Aorta (tissue), 5 donors: ENCODE measurements at regions not wholly inside any gene's neighbourhood (a gene's known extent, or its start where the extent isn't known, plus 50 kb on each side); places are given as distances from the start of the nearest gene placed in this dataset.

Source experiments
- ATAC-seq: fragments of 200-7000 bp; cut with Tn5 transposase; one replicate; pipeline ENCODE4 v1.9.1; 2022; ENCODE audit warnings: moderate library complexity; ENCODE audit not compliant: low FRiP score
- DNase-seq, 2 donors: peaks; one replicate each; pipeline ENCODE4 v3.0.0-alpha.2; 2020
- H3K27ac ChIP-seq, 2 donors: one replicate each; pipeline ENCODE4 v1.5.1; 2013; ENCODE audit warnings: low read length in 2 of 2, mild to moderate bottlenecking in 2 of 2, moderate library complexity in 2 of 2, control low read depth in 1 of 2, inconsistent platforms in 1 of 2, low read depth in 1 of 2
- H3K27me3 ChIP-seq, 2 donors: one replicate each; pipeline ENCODE4 v1.6.1; 2013; ENCODE audit warnings: control low read depth in 1 of 2, low read length in 1 of 2, mild to moderate bottlenecking in 1 of 2, moderate library complexity in 1 of 2; ENCODE audit not compliant: insufficient read depth in 2 of 2, control insufficient read depth in 1 of 2
- H3K36me3 ChIP-seq, 2 donors: one replicate each; pipeline ENCODE4 v1.6.1; 2013; ENCODE audit warnings: control low read depth in 1 of 2, low read length in 1 of 2, mild to moderate bottlenecking in 1 of 2; ENCODE audit not compliant: insufficient read depth in 2 of 2, control insufficient read depth in 1 of 2
- H3K4me1 ChIP-seq, 2 donors: one replicate each; pipeline ENCODE4 v1.6.1; 2013; ENCODE audit warnings: low read length in 2 of 2, control low read depth in 1 of 2, mild to moderate bottlenecking in 1 of 2, moderate library complexity in 1 of 2; ENCODE audit not compliant: insufficient read depth in 2 of 2, control insufficient read depth in 1 of 2
- H3K4me3 ChIP-seq, 2 donors: one replicate each; pipeline ENCODE4 v1.5.1; 2013; ENCODE audit warnings: low read length in 2 of 2, control low read depth in 1 of 2, mild to moderate bottlenecking in 1 of 2
- H3K9me3 ChIP-seq: one replicate; pipeline ENCODE4 v1.6.1; 2013; ENCODE audit warnings: mild to moderate bottlenecking, low read length; ENCODE audit not compliant: control insufficient read depth
- WGBS, 2 donors: extraction: QIAGEN DNeasy Blood & Tissue Kit; methylation state at CpG; one replicate each; pipeline ENCODE4 v1.1.7; 2013; 5-methylcytosine and 5-hydroxymethylcytosine counted together
- intact Hi-C, 2 donors: fragments of 100-400 bp; cut with DNase I; formaldehyde crosslinking; loops; one replicate each; pipeline versions ENCODE4 v1.14.2 to v1.15.0; 2022
- donor health status: healthy with polysubstance abuse.
- donor health status: Bipolar disorder and iron deficiency.
- donor health status: DM: no; HTN: no; CAD: no.
- donor health status: DM: no; HTN: no; CAD: no.
- donor health status: DM: yes; HTN: yes; CAD: no.

DNA sequence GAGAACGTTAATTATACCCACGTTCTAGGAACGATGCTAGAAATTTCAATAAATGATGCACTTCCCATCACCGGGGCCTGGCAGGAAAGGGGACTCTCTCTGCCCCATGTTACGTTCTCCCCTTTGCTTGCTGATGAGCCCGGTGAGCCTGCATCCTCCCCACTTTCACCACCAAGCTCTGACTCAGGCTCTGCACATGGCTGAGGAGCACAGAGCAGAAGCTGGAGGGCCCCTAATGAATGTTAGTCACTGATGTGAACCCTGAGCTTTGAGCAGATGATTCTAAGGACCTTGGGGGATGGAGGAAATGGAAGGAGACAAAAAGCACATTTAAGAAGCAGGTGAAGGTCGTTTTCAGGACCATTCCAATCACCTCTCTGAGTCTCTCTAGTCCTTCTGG lies 468.2 kb upstream of the ARID1B start:
- H3K36me3 ChIP-seq: no peaks in the 10 kb centered on the region
- H3K9me3 ChIP-seq: no peaks in the 10 kb centered on the region
- ATAC-seq (no peak), DNase-seq (no peak)
- H3K27ac ChIP-seq: no peak overlapping the region
- 86% methylated on average over 7 of the region's 7 CpGs for WGBS, 2 donors
- H3K27me3 ChIP-seq: no peaks in the 10 kb centered on the region
- H3K4me3 ChIP-seq: no peak overlapping the region
- intact Hi-C loops: no loop called here
- H3K4me1 ChIP-seq: no peaks in the 10 kb centered on the region

GRCh38 chr6:156308604-156309003 lies 468.6 kb upstream of the ARID1B start:
- no peak for ATAC-seq
- H3K4me1 ChIP-seq: no peaks in the 10 kb centered on the region
- intact Hi-C loops: no loop called here
- H3K4me3 ChIP-seq: no peak overlapping the region
- WGBS, 2 donors: 68 to 69% methylated on average over 3 of the region's 3 CpGs
- no peaks in the 10 kb centered on the region for H3K36me3 ChIP-seq
- H3K9me3 ChIP-seq: no peaks in the 10 kb centered on the region
- H3K27me3 ChIP-seq: no peaks in the 10 kb centered on the region
- H3K27ac ChIP-seq: no peak overlapping the region
- DNase-seq: no peak

GRCh38 chr6:156306531-156306930 lies 470.6 kb upstream of the ARID1B start:
- DNase-seq (no peak), ATAC-seq (no peak)
- intact Hi-C loops: no loop called here
- Histone ChIP-seq H3K27me3 (no peaks in the 10 kb centered on the region), H3K27ac (no peak overlapping the region), H3K9me3 (no peaks in the 10 kb centered on the region), H3K4me1 (no peaks in the 10 kb centered on the region), H3K36me3 (no peaks in the 10 kb centered on the region), H3K4me3 (no peak overlapping the region)
- 96 to 97% methylated on average over 3 of the region's 3 CpGs for WGBS, 2 donors

- ATAC-seq: no peak
- Histone ChIP-seq H3K36me3 (no peaks in the 10 kb centered on the region), H3K9me3 (no peaks in the 10 kb centered on the region), H3K27ac (no peak overlapping the region), H3K4me3 (no peak overlapping the region), H3K27me3 (no peaks in the 10 kb centered on the region), H3K4me1 (no peaks in the 10 kb centered on the region)
- DNase-seq: no peak
- intact Hi-C loops: no loop called here
- 79 to 88% methylated on average over 1 of the region's 1 CpG for WGBS, 2 donors
Observed at GRCh38 chr6:156283091-156283490, 494.1 kb upstream of the ARID1B start.

DNA sequence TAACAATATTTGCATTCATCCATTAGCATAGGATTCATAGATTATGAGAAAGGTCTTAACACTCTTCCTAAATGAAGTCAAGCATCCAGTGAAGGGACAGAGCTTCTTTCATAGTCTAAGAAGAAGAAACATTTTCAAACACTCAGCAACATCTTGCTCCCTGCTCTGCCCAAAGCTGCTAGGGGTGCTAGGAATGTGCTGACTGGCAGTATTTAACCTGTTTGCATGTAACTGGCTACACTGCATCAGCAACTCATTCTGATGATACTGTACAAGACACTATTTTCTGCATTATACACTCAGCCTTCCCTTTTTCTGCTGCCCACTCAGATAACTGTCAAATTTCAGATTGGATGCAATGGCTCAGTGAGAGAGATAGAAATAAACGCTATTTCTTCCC lies 495.1 kb upstream of the ARID1B start:
- Histone ChIP-seq H3K27me3 (no peaks in the 10 kb centered on the region), H3K9me3 (no peaks in the 10 kb centered on the region), H3K4me3 (no peak overlapping the region), H3K27ac (no peak overlapping the region), H3K36me3 (no peaks in the 10 kb centered on the region), H3K4me1 (no peaks in the 10 kb centered on the region)
- intact Hi-C loops: no loop called here
- no peak for ATAC-seq
- 82 to 86% methylated on average over 1 of the region's 1 CpG for WGBS, 2 donors
- no peak for DNase-seq

DNA sequence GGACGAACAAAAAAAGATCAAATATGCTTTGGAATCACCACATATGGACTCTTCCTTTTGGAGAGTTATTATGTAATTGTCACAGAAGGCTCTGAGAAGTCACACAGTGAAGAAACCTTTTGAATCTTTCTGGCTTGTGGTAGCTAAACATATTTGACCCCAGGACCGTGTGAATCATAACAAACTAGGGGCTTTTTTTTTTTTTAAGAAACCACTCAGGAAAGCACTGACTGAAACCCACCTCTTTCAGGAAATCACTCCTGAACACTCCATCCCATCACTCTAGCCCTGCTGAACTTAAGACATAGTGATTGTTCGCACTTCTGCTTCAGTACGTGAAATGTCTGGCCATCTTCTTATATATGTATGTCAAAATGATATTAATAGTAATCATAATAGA lies 495.9 kb upstream of the ARID1B start:
- Histone ChIP-seq H3K27ac (no peak overlapping the region), H3K4me3 (no peak overlapping the region), H3K9me3 (no peaks in the 10 kb centered on the region), H3K27me3 (no peaks in the 10 kb centered on the region), H3K4me1 (no peaks in the 10 kb centered on the region), H3K36me3 (no peaks in the 10 kb centered on the region)
- intact Hi-C loops: no loop called here
- ATAC-seq (no peak), DNase-seq (no peak)
- WGBS, 2 donors: 67% methylated on average over 4 of the region's 4 CpGs

DNA sequence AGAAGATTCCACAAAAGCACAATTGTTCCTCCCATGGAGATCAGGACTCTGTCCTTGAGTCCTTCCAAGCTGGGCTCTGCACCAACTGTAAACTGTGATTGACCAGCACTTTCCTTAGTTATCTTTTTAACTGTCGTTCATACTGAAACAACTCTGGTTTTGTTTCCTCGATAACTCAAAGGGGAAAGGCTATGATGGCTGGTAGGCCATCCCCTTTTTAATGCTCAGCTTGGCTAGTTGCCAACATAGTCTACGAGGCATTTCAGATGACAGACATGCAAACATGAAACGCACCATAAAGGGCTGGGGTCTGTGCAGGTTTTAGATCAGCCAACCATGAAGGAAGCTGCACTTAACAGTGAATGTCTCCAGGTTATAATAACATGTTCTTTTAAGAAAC lies 497.1 kb upstream of the ARID1B start:
- WGBS, 2 donors: 41 to 42% methylated on average over 4 of the region's 4 CpGs

GRCh38 chr6:156279261-156279969 lies 497.8 kb upstream of the ARID1B start:
- Histone ChIP-seq H3K27me3 (no peaks in the 10 kb centered on the region), H3K9me3 (no peaks in the 10 kb centered on the region), H3K36me3 (no peaks in the 10 kb centered on the region), H3K27ac (no peak overlapping the region), H3K4me3 (no peak overlapping the region), H3K4me1 (no peaks in the 10 kb centered on the region)
- WGBS, 2 donors: 74 to 81% methylated on average over 3 of the region's 3 CpGs
- intact Hi-C loops: no loop called here
- no peak for DNase-seq
- ATAC-seq: no peak

More for the DNA sequence above, 497.1 kb upstream of the ARID1B start:
- no peak for DNase-seq
- no peak for ATAC-seq
- H3K4me3 ChIP-seq: no peak overlapping the region
- H3K4me1 ChIP-seq: no peaks in the 10 kb centered on the region
- H3K27me3 ChIP-seq: no peaks in the 10 kb centered on the region
- intact Hi-C loops: no loop called here
- H3K9me3 ChIP-seq: no peaks in the 10 kb centered on the region
- H3K27ac ChIP-seq: no peak overlapping the region
- H3K36me3 ChIP-seq: no peaks in the 10 kb centered on the region

DNA sequence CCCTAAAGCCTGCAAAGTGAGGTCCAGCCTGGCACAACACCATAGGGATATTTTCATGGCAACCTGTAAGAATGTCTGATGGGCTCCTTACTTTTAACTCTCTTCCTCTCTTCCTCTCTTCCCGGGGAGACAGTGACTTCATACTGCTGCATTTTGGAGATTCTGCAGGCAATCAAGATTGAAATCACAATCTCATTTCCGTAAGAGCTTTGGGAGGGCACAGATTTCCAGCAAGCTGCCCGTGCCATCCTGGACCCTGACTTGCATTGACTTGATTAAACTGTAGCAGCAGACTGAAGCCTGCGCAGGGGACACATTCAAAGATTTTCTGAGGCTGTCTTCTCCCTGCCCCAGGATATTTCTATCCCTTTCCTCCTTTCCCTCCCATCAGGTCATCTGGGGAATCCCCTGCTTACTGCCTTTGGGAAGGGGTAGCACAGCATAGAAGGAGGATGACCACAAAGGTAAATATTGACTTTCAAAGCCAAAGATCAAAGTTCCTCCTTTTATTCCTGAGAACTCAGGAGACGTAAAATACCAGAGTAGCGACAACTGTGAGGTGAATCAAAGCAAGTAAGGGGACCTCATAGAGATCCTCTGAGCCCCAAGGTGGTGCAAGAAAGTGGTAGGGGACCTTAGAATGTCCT lies 504.0 kb upstream of the ARID1B start:
- Histone ChIP-seq H3K9me3 (no peaks in the 10 kb centered on the region), H3K4me1 (no peaks in the 10 kb centered on the region), H3K36me3 (no peaks in the 10 kb centered on the region), H3K4me3 (no peak overlapping the region), H3K27ac (no peak overlapping the region), H3K27me3 (no peaks in the 10 kb centered on the region)
- intact Hi-C loops: no loop called here
- 84 to 87% methylated on average over 6 of the region's 6 CpGs for WGBS, 2 donors
- no peak for DNase-seq
- ATAC-seq: no peak
